Left renal cortex interstitium (tissue), 4 donors: ENCODE measurements at regions not wholly inside any gene's neighbourhood (a gene's known extent, or its start where the extent isn't known, plus 50 kb on each side); places are given as distances from the start of the nearest gene placed in this dataset.

ENCODE experiments used
- DNase-seq, 4 donors: peaks; one replicate each; pipeline ENCODE4 v3.0.0-alpha.2; 2013; ENCODE audit warnings: low read depth in 4 of 4, low spot score in 2 of 4, missing footprints in 1 of 4

GRCh38 chr12:103011974-103012763 lies 54.7 kb downstream of the ASCL1 start:
- DNase-seq: no peak

- no peak for DNase-seq
Measured at GRCh38 chr12:103012884-103013283, 55.4 kb downstream of the ASCL1 start.

- no peak for DNase-seq
Measured at GRCh38 chr12:103013741-103014300, 56.3 kb downstream of the ASCL1 start.

- no peak for DNase-seq
Measured at GRCh38 chr12:103016381-103016780, 58.9 kb downstream of the ASCL1 start.

GRCh38 chr12:103020839-103021238 lies 63.4 kb downstream of the ASCL1 start:
- DNase-seq: no peak

- DNase-seq: no peak
Measured at GRCh38 chr12:103021538-103022218, 64.2 kb downstream of the ASCL1 start.

- no peak for DNase-seq
Measured at GRCh38 chr12:103024650-103025049, 67.2 kb downstream of the ASCL1 start.

- peak in 2 of 4 donors; percentile 6 to 19 for DNase-seq
Measured at GRCh38 chr12:103026643-103027042, 69.2 kb downstream of the ASCL1 start.

GRCh38 chr12:103028881-103029639 lies 71.6 kb downstream of the ASCL1 start:
- DNase-seq: no peak

GRCh38 chr12:103036581-103037214 lies 79.2 kb downstream of the ASCL1 start:
- DNase-seq: no peak

GRCh38 chr12:103043531-103044486 lies 86.3 kb downstream of the ASCL1 start:
- DNase-seq: no peak

GRCh38 chr12:103046154-103046553 lies 88.7 kb downstream of the ASCL1 start:
- DNase-seq: no peak

- DNase-seq: no peak
Measured at GRCh38 chr12:103050273-103050672, 92.8 kb downstream of the ASCL1 start.

GRCh38 chr12:103053089-103053488 lies 95.6 kb downstream of the ASCL1 start:
- no peak for DNase-seq

- DNase-seq: no peak
Measured at GRCh38 chr12:103073630-103074029, 116.2 kb downstream of the ASCL1 start.

GRCh38 chr12:103075848-103076247 lies 118.4 kb downstream of the ASCL1 start:
- no peak for DNase-seq

- no peak for DNase-seq
Measured at GRCh38 chr12:103077108-103077773, 119.8 kb downstream of the ASCL1 start.

GRCh38 chr12:103085541-103085940 lies 128.1 kb downstream of the ASCL1 start:
- DNase-seq: no peak

- no peak for DNase-seq
Measured at GRCh38 chr12:103086471-103086870, 129.0 kb downstream of the ASCL1 start.
